Ovary (tissue), 7 donors: ENCODE measurements at regions not wholly inside any gene's neighbourhood (a gene's known extent, or its start where the extent isn't known, plus 50 kb on each side); places are given as distances from the start of the nearest gene placed in this dataset.

Experiments
- DNase-seq, 5 donors: peaks; one replicate each; pipeline ENCODE4 v3.0.0-alpha.2; 2019 to 2020
- H3K27ac ChIP-seq, 2 donors: fragments of 200-600 bp; one replicate each; pipeline versions ENCODE4 v1.5.1 to v1.8.0; 2019 to 2022
- H3K27me3 ChIP-seq: fragments of 200-600 bp; one replicate; pipeline ENCODE4 v1.8.0; 2022
- H3K36me3 ChIP-seq: fragments of 200-600 bp; sonication (generic); one replicate; pipeline ENCODE4 v1.5.1; 2019
- H3K4me1 ChIP-seq: one replicate; pipeline ENCODE4 v1.8.1; 2013; ENCODE audit warnings: mild to moderate bottlenecking, moderate library complexity; ENCODE audit not compliant: insufficient read depth
- H3K4me3 ChIP-seq: fragments of 200-600 bp; sonication (generic); one replicate; pipeline ENCODE4 v1.5.1; 2017
- H3K9me3 ChIP-seq, 2 donors: fragments of 200-600 bp in 1 of 2; sonication (generic) in 1 of 2; one replicate each; pipeline versions ENCODE4 v1.5.1 to v1.8.1; 2013 to 2019; ENCODE audit warnings: mild to moderate bottlenecking in 1 of 2, moderate library complexity in 1 of 2
- CTCF ChIP-seq, 3 donors: fragments of 450-650 bp in 2 of 3; fragments of 200-600 bp in 1 of 3; IDR thresholded peaks; one replicate each; pipeline versions ENCODE4 v1.5.1 to v1.8.0; 2016 to 2022; ENCODE audit warnings: antibody characterized with exemption in 3 of 3, mild to moderate bottlenecking in 1 of 3
- EP300 ChIP-seq: sonication (generic); formaldehyde crosslinking; IDR thresholded peaks from one replicate; pipeline ENCODE4 v1.6.1; 2017; ENCODE audit warnings: antibody characterized with exemption
- POLR2A ChIP-seq: fragments of 450-650 bp; IDR thresholded peaks from one replicate; pipeline ENCODE4 v1.6.1; 2017; ENCODE audit warnings: antibody characterized with exemption, mild to moderate bottlenecking, moderate library complexity
- WGBS, 3 donors: extraction: QIAGEN DNeasy Blood & Tissue Kit in 1 of 3; methylation state at CpG; one replicate each; pipeline versions ENCODE4 v1.1.5 to v1.1.7; 2013 to 2017; 5-methylcytosine and 5-hydroxymethylcytosine counted together
- intact Hi-C, 4 donors: fragments of 100-400 bp; cut with DNase I; formaldehyde crosslinking; loops; one replicate each; pipeline versions ENCODE4 v1.11.0 to v1.15.1; 2022 to 2023
- donor health status: DM: no; HTN: no; CAD: no; lungs with moderate emphysema.
- donor health status: DM: no; HTN: no; CAD: no.
- donor health status: Bipolar disorder and iron deficiency.
- donor health status: DM: no; HTN: no; CAD: no.
- donor health status: DM: yes; HTN: yes; CAD: no.

DNA sequence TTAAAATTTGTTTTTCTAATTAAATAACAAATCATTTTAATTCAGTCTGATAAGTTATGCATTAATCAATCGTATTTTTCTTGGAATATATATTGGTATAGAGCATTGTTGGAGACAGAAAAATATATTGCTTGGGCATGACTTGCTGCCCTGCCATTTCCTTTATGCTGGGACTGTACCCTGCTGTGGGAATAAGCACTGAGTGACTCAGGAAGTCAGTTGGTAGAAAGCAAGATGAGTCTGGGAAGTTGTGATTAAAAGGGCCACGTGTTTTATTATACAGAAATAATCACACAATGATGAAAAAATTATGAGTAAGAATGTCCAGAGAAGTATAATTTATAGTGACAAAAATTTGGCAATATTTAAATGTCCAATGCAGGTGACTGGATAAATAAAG lies 139.5 kb downstream of the KIF18A start:
- intact Hi-C loops = no loop called here
- WGBS, 3 donors = 63 to 74% (median 70%) methylated on average over 2 of the region's 2 CpGs

GRCh38 chr11:27965559-27965958 lies 142.4 kb downstream of the KIF18A start:
- intact Hi-C loops = no loop called here
- Histone ChIP-seq H3K4me1 (no peaks in the 10 kb centered on the region), H3K27ac (no peak overlapping the region), H3K9me3 (no peaks in the 10 kb centered on the region), H3K27me3 (no peaks in the 10 kb centered on the region), H3K4me3 (no peak overlapping the region), H3K36me3 (no peaks in the 10 kb centered on the region)
- DNase-seq = no peak
- WGBS, 3 donors = 86 to 92% (median 87%) methylated on average over 3 of the region's 3 CpGs
- no peak for TF ChIP-seq CTCF (IDR thresholded peaks at IDR 0.05)
- TF ChIP-seq EP300 = no peak
- no peak for TF ChIP-seq POLR2A

More for the DNA sequence above, 139.5 kb downstream of the KIF18A start:
- no peaks in the 10 kb centered on the region for H3K4me1 ChIP-seq
- H3K9me3 ChIP-seq = no peaks in the 10 kb centered on the region
- TF ChIP-seq EP300 (no peak), CTCF (IDR thresholded peaks at IDR 0.05) (no peak), POLR2A (no peak)
- no peaks in the 10 kb centered on the region for H3K27me3 ChIP-seq
- no peak overlapping the region for H3K4me3 ChIP-seq
- no peaks in the 10 kb centered on the region for H3K36me3 ChIP-seq
- no peak overlapping the region for H3K27ac ChIP-seq
- DNase-seq = no peak

DNA sequence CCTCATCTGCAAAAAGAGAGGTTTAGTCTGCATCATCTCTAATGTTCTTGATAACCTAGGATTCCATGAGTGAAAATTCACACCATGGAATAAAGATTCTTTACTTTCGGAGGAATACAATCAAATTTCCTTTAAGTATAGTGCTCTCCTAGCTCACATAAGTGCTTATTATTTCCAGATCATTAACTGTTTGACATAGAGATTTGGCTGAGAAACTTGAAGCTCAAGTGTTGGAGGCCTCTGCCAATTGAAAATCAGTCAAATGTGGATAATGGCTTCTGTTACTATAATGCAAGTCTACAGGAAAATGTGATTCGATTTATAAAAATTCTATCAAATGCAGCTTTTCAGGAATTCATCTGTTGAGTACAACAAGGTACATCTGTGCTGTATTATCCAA lies 144.6 kb downstream of the KIF18A start:
- WGBS, 3 donors = 89 to 97% (median 91%) methylated on average over 2 of the region's 2 CpGs
- TF ChIP-seq CTCF (IDR thresholded peaks at IDR 0.05) (no peak), POLR2A (no peak), EP300 (no peak)
- Histone ChIP-seq H3K27me3 (no peaks in the 10 kb centered on the region), H3K4me1 (no peaks in the 10 kb centered on the region), H3K36me3 (no peaks in the 10 kb centered on the region), H3K27ac (no peak overlapping the region), H3K4me3 (no peak overlapping the region), H3K9me3 (no peaks in the 10 kb centered on the region)
- intact Hi-C loops = no loop called here
- DNase-seq = no peak

DNA sequence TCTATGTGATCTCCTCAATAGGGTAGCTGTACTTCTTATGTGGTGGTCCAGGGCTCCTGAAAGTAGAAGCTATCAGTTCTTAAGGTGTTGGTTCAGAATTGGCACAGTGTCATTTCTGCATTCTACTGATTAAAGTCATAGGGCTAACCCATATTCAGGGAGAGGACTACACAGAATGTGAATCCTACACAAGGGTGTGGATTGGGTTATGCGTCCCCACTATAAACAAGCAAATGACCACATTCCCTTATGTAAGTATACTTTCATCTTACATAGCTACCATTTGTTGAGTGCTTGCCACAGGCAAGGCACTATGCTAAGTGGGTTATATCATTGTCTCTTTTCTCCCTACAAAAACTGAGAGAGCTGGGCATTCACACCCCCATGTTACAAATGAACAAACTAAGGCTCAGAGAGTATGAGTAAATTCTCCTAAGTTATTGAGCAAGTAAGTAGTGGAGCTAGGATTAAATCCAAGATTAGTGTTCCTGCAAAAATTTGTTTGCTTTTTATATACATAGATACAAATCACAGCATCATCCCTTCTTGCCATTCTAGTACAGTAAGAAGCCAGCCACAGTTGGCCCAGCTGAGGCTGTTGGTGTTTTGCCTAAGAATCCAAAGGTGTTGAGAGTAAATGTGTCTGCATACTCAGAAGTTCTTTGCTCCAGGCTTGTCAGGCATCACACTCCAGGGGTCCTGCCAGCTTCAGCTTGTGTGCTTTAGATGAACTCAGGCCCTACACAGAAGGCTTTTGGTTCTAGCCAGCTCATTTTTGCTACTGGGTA lies 157.8 kb downstream of the KIF18A start:
- whole genome bisulfite sequencing, 3 donors = 93 to 100% (median 96%) methylated on average over 1 of the region's 1 CpG
- Histone ChIP-seq H3K9me3 (no peaks in the 10 kb centered on the region), H3K36me3 (no peaks in the 10 kb centered on the region), H3K4me3 (no peak overlapping the region), H3K27me3 (no peaks in the 10 kb centered on the region), H3K4me1 (no peaks in the 10 kb centered on the region), H3K27ac (no peak overlapping the region)
- DNase-seq = no peak
- intact Hi-C loops = no loop called here
- TF ChIP-seq POLR2A = no peak
- TF ChIP-seq EP300 = no peak
- TF ChIP-seq CTCF (IDR thresholded peaks at IDR 0.05) = no peak
